DND-41 (cell line): ENCODE measurements at regions not wholly inside any gene's neighbourhood (a gene's known extent, or its start where the extent isn't known, plus 50 kb on each side); places are given as distances from the start of the nearest gene placed in this dataset.

Experiments
- ATAC-seq: fragments of 200-7000 bp; cut with Tn5 transposase; 3 replicates; pipeline ENCODE4 v1.9.1; 2021; ENCODE audit warnings: low read depth; ENCODE audit not compliant: insufficient read depth
- DNase-seq: peaks from one replicate; pipeline ENCODE4 v3.0.0-alpha.2; 2020
- H2AFZ ChIP-seq: 2 replicates; pipeline ENCODE4 v1.6.0; 2012; ENCODE audit warnings: low read depth, low read length
- H3K27ac ChIP-seq: 2 replicates; pipeline ENCODE4 v1.5.1; 2012; ENCODE audit warnings: low read length, inconsistent platforms
- H3K27me3 ChIP-seq: fragments of 200-600 bp; sonication (generic); 2 replicates; pipeline ENCODE4 v1.6.0; 2012; ENCODE audit warnings: low read length, mild to moderate bottlenecking, inconsistent platforms; ENCODE audit not compliant: insufficient read depth, poor library complexity
- H3K36me3 ChIP-seq: 2 replicates; pipeline ENCODE4 v1.5.1; 2012; ENCODE audit warnings: low read length, inconsistent platforms; ENCODE audit not compliant: insufficient read depth
- H3K4me1 ChIP-seq: 2 replicates; pipeline ENCODE4 v1.5.1; 2012; ENCODE audit warnings: mild to moderate bottlenecking, low read length; ENCODE audit not compliant: insufficient read depth
- H3K4me2 ChIP-seq: 2 replicates; pipeline ENCODE4 v1.6.0; 2012; ENCODE audit warnings: mild to moderate bottlenecking, moderate library complexity, low read length, inconsistent platforms; ENCODE audit not compliant: insufficient read depth
- H3K4me3 ChIP-seq, 2 experiments: fragments of 200-600 bp in 1 of 2; shearing (Covaris generic) in 1 of 2; 2 replicates each; pipeline ENCODE4 v1.5.1; 2012 to 2016; ENCODE audit warnings: inconsistent platforms in 2 of 2, low read length in 2 of 2, mild to moderate bottlenecking in 2 of 2, low read depth in 1 of 2, moderate library complexity in 1 of 2
- H3K79me2 ChIP-seq: 2 replicates; pipeline ENCODE4 v1.6.0; 2012; ENCODE audit warnings: low read length, inconsistent platforms; ENCODE audit not compliant: insufficient read depth
- H3K9ac ChIP-seq: 2 replicates; pipeline ENCODE4 v1.6.0; 2012; ENCODE audit warnings: low read depth, mild to moderate bottlenecking, inconsistent platforms, low read length, moderate library complexity
- H3K9me3 ChIP-seq: 2 replicates; pipeline ENCODE4 v1.5.1; 2012; ENCODE audit warnings: low read length, moderate library complexity, mild to moderate bottlenecking, inconsistent platforms; ENCODE audit not compliant: insufficient read depth, severe bottlenecking
- H4K20me1 ChIP-seq: 2 replicates; pipeline ENCODE4 v1.6.0; 2012; ENCODE audit warnings: low read length; ENCODE audit not compliant: insufficient read depth
- EZH2 ChIP-seq: IDR thresholded peaks from 3 replicates; pipeline ENCODE4 v1.6.1; 2012; ENCODE audit warnings: borderline replicate concordance, low read depth, mild to moderate bottlenecking, moderate library complexity, low read length, inconsistent platforms; ENCODE audit not compliant: severe bottlenecking
- TF ChIP-seq, protein P1 (sequence below): IDR thresholded peaks from 2 replicates; pipeline ENCODE4 v1.5.1; 2012; ENCODE audit warnings: borderline replicate concordance, low read length, moderate library complexity, mild to moderate bottlenecking; ENCODE audit not compliant: poor library complexity, severe bottlenecking; ENCODE audit errors: extremely low read depth

DNA sequence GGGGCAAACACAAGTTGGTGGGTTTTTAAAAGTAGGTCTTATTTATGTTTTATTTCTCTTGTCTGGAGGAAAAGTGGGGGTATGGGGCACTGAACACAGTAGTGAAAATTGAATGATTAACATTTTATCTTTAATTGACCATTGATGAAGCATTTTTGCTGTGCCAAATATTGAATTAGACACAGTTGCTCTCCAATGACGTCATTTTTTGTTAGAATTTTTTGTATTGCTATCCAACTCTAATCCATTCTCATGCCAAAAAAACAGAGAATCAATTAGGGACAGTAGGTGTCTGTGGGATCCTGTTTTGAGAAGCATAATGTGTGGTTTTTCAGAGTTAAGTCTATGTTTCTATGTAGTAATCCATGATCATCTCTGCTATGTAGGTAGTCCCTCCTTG, 1032.8 kb downstream of the STPG2 start:
- Histone ChIP-seq H3K79me2 (no peaks in the 10 kb centered on the region), H3K27ac (no peak overlapping the region), H3K4me3 (no peak overlapping the region), H3K9me3 (no peaks in the 10 kb centered on the region), H3K27me3 (no peaks in the 10 kb centered on the region), H3K4me1 (no peaks in the 10 kb centered on the region), H3K9ac (no peak overlapping the region), H3K4me2 (no peak overlapping the region), H2AFZ (no peak overlapping the region), H4K20me1 (no peaks in the 10 kb centered on the region), H3K36me3 (no peaks in the 10 kb centered on the region)
- DNase-seq (no peak), ATAC-seq (no peak)
- TF ChIP-seq, protein P1, sequence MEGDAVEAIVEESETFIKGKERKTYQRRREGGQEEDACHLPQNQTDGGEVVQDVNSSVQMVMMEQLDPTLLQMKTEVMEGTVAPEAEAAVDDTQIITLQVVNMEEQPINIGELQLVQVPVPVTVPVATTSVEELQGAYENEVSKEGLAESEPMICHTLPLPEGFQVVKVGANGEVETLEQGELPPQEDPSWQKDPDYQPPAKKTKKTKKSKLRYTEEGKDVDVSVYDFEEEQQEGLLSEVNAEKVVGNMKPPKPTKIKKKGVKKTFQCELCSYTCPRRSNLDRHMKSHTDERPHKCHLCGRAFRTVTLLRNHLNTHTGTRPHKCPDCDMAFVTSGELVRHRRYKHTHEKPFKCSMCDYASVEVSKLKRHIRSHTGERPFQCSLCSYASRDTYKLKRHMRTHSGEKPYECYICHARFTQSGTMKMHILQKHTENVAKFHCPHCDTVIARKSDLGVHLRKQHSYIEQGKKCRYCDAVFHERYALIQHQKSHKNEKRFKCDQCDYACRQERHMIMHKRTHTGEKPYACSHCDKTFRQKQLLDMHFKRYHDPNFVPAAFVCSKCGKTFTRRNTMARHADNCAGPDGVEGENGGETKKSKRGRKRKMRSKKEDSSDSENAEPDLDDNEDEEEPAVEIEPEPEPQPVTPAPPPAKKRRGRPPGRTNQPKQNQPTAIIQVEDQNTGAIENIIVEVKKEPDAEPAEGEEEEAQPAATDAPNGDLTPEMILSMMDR: no peak
- TF ChIP-seq EZH2: no peak

- Histone ChIP-seq H3K9ac (no peak overlapping the region), H3K9me3 (no peaks in the 10 kb centered on the region), H3K27ac (no peak overlapping the region), H3K4me3 (no peak overlapping the region), H2AFZ (no peak overlapping the region), H3K4me2 (no peak overlapping the region), H4K20me1 (no peaks in the 10 kb centered on the region), H3K4me1 (no peaks in the 10 kb centered on the region), H3K27me3 (no peaks in the 10 kb centered on the region), H3K36me3 (no peaks in the 10 kb centered on the region), H3K79me2 (no peaks in the 10 kb centered on the region)
- no peak for TF ChIP-seq EZH2
- TF ChIP-seq, protein P1: no peak
- DNase-seq (no peak), ATAC-seq (no peak)
Observed at GRCh38 chr4:97116511-97116910, 1026.8 kb downstream of the STPG2 start.

DNA sequence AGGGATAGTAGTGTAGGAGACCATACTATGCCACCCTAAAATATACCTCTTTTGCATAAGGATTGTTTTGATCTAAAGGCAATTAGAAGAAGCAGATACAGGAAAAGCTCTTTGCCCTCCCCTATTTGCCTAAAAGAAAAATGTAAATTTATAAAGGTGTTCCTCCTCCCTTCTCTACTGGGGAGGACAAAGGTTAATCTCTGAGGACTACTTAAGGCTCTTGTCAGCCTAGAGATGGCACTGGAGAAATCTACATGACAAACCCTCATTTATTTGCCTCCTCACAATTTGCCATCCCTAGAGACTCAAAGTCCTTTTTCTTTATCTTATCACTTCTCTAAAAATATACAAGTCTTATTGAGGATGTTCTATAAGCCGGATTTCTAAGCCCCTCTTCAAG, 1021.8 kb downstream of the STPG2 start:
- H3K27ac ChIP-seq: no peak overlapping the region
- ATAC-seq (no peak), DNase-seq (no peak)
- TF ChIP-seq, protein P1: no peak
- no peak for TF ChIP-seq EZH2
- H3K27me3 ChIP-seq: no peaks in the 10 kb centered on the region
- no peak overlapping the region for H2AFZ ChIP-seq
- no peaks in the 10 kb centered on the region for H3K36me3 ChIP-seq
- no peaks in the 10 kb centered on the region for H4K20me1 ChIP-seq
- no peak overlapping the region for H3K4me2 ChIP-seq
- H3K4me3 ChIP-seq: no peak overlapping the region
- no peaks in the 10 kb centered on the region for H3K79me2 ChIP-seq
- peaks cover 19% of the 10 kb centered on the region for H3K9me3 ChIP-seq
- H3K9ac ChIP-seq: no peak overlapping the region
- H3K4me1 ChIP-seq: no peaks in the 10 kb centered on the region

DNA sequence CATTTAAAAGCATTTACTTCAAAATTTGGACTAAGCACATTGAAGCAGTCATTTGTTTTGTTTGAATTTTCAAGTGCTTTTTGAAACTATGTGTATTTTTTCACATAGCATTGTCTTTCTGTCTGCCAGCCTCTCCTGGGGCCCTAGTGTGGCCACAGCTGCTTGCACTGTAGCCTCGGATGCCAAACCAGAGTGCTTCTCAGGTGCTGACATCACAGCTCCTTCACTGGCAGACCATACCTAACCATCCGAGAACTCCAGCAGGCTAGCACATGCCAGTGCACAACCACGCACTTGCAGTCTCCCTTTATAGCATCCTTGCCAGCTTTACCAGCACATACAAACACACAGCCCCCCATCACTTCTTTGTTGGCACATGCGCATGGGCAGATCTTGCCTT, 1019.7 kb downstream of the STPG2 start:
- Histone ChIP-seq H3K4me1 (no peaks in the 10 kb centered on the region), H3K9ac (no peak overlapping the region), H3K9me3 (peaks cover 19% of the 10 kb centered on the region), H3K4me3 (no peak overlapping the region), H4K20me1 (no peaks in the 10 kb centered on the region), H2AFZ (no peak overlapping the region), H3K4me2 (no peak overlapping the region), H3K27me3 (no peaks in the 10 kb centered on the region), H3K27ac (no peak overlapping the region), H3K36me3 (no peaks in the 10 kb centered on the region), H3K79me2 (no peaks in the 10 kb centered on the region)
- ATAC-seq (peak; percentile 37; the same call in 1 of the 3 replicates), DNase-seq (peak; percentile 13)
- TF ChIP-seq, protein P1: no peak
- no peak for TF ChIP-seq EZH2
